ENCODE measurements at regions not wholly inside any gene's neighbourhood (a gene's known extent, or its start where the extent isn't known, plus 50 kb on each side); places are given as distances from the start of the nearest gene placed in this dataset.

GRCh38 chr12:88880051-88880450 is 299.8 kb upstream of the KITLG start:
- H3F3A ChIP-seq (ENCODE audit: low read length, unreplicated experiment) = no peaks in the 10 kb centered on the region
- no peaks in the 10 kb centered on the region for H4K20me1 ChIP-seq (ENCODE audit: low read length)
- H3K9me3 ChIP-seq (ENCODE audit: low read length) = no peaks in the 10 kb centered on the region
- ATAC-seq = no peak
- no peaks in the 10 kb centered on the region for H3K9me2 ChIP-seq (replicated peaks; ENCODE audit: low read length)
- no peak for DNase-seq
- no peak overlapping the region for H2AFZ ChIP-seq (ENCODE audit: low read length)
- BruUV-seq (replicated peaks) = no TSS peak
- no peak overlapping the region for H3K9ac ChIP-seq (ENCODE audit: low read length)
- no peak overlapping the region for H3K4me3 ChIP-seq (ENCODE audit: low read length)
- no peaks in the 10 kb centered on the region for H3K36me3 ChIP-seq (ENCODE audit: low read depth, low read length)
- TF ChIP-seq EZH2phosphoT487 (IDR thresholded peaks at IDR 0.05; ENCODE audit: borderline replicate concordance, low read length) (no peak), CTCF (conservative IDR thresholded peaks at IDR 0.05; ENCODE audit: low read depth, low read length) (no peak), EZH2 (IDR thresholded peaks at IDR 0.05; ENCODE audit: low read length, unreplicated experiment) (no peak)
- ChIA-PET CTCF (no interaction called here), POLR2A (ENCODE audit: unreplicated experiment) (no interaction called here)
- no peaks in the 10 kb centered on the region for H3K4me1 ChIP-seq (ENCODE audit: insufficient read depth, low read length)
- intact Hi-C loops (cut with micrococcal nuclease) = no loop called here
- no peaks in the 10 kb centered on the region for H3K79me2 ChIP-seq (ENCODE audit: low read length)
- H3K27ac ChIP-seq (ENCODE audit: low read length) = no peak overlapping the region
- no peak overlapping the region for H3K4me2 ChIP-seq (ENCODE audit: low read length)
- H3K27me3 ChIP-seq (ENCODE audit: low read length) = no peaks in the 10 kb centered on the region

- Histone ChIP-seq H3K4me1 (ENCODE audit: insufficient read depth, low read length) (no peaks in the 10 kb centered on the region), H3K9ac (ENCODE audit: low read length) (no peak overlapping the region), H3K4me3 (ENCODE audit: low read length) (no peak overlapping the region), H3K9me3 (ENCODE audit: low read length) (no peaks in the 10 kb centered on the region), H3K79me2 (ENCODE audit: low read length) (no peaks in the 10 kb centered on the region), H3K9me2 (replicated peaks; ENCODE audit: low read length) (no peaks in the 10 kb centered on the region), H3K36me3 (ENCODE audit: low read depth, low read length) (no peaks in the 10 kb centered on the region), H3F3A (ENCODE audit: low read length, unreplicated experiment) (no peaks in the 10 kb centered on the region), H3K27ac (ENCODE audit: low read length) (no peak overlapping the region), H3K27me3 (ENCODE audit: low read length) (no peaks in the 10 kb centered on the region), H3K4me2 (ENCODE audit: low read length) (no peak overlapping the region), H2AFZ (ENCODE audit: low read length) (no peak overlapping the region), H4K20me1 (ENCODE audit: low read length) (no peaks in the 10 kb centered on the region)
- CTCF ChIA-PET = no interaction called here
- intact Hi-C loops (cut with micrococcal nuclease) = no loop called here
- POLR2A ChIA-PET (ENCODE audit: unreplicated experiment) = no interaction called here
- DNase-seq (no peak), ATAC-seq (no peak)
- TF ChIP-seq CTCF (conservative IDR thresholded peaks at IDR 0.05; ENCODE audit: low read depth, low read length) = no peak
- TF ChIP-seq EZH2phosphoT487 (IDR thresholded peaks at IDR 0.05; ENCODE audit: borderline replicate concordance, low read length) = no peak
- no peak for TF ChIP-seq EZH2 (IDR thresholded peaks at IDR 0.05; ENCODE audit: low read length, unreplicated experiment)
- no TSS peak for BruUV-seq (replicated peaks)
Measured at GRCh38 chr12:88878295-88878694, 298.0 kb upstream of the KITLG start.

GRCh38 chr12:88876857-88877256 is 296.6 kb upstream of the KITLG start:
- no peaks in the 10 kb centered on the region for H4K20me1 ChIP-seq (ENCODE audit: low read length)
- H3K9ac ChIP-seq (ENCODE audit: low read length) = no peak overlapping the region
- peak; percentile 70 for DNase-seq
- H3K36me3 ChIP-seq (ENCODE audit: low read depth, low read length) = no peaks in the 10 kb centered on the region
- no peaks in the 10 kb centered on the region for H3K27me3 ChIP-seq (ENCODE audit: low read length)
- ChIA-PET CTCF (no interaction called here), POLR2A (ENCODE audit: unreplicated experiment) (no interaction called here)
- H3K9me2 ChIP-seq (replicated peaks; ENCODE audit: low read length) = no peaks in the 10 kb centered on the region
- no peaks in the 10 kb centered on the region for H3K79me2 ChIP-seq (ENCODE audit: low read length)
- H3K4me3 ChIP-seq (ENCODE audit: low read length) = no peak overlapping the region
- intact Hi-C loops (cut with micrococcal nuclease) = no loop called here
- H3F3A ChIP-seq (ENCODE audit: low read length, unreplicated experiment) = no peaks in the 10 kb centered on the region
- BruUV-seq (replicated peaks) = no TSS peak
- H3K4me2 ChIP-seq (ENCODE audit: low read length) = no peak overlapping the region
- H2AFZ ChIP-seq (ENCODE audit: low read length) = no peak overlapping the region
- peak; percentile 15; the same call in 1 of the 2 replicates for ATAC-seq
- H3K27ac ChIP-seq (ENCODE audit: low read length) = no peak overlapping the region
- H3K4me1 ChIP-seq (ENCODE audit: insufficient read depth, low read length) = no peaks in the 10 kb centered on the region
- no peak for TF ChIP-seq EZH2phosphoT487 (IDR thresholded peaks at IDR 0.05; ENCODE audit: borderline replicate concordance, low read length)
- TF ChIP-seq EZH2 (IDR thresholded peaks at IDR 0.05; ENCODE audit: low read length, unreplicated experiment) = no peak
- no peak for TF ChIP-seq CTCF (conservative IDR thresholded peaks at IDR 0.05; ENCODE audit: low read depth, low read length)
- no peaks in the 10 kb centered on the region for H3K9me3 ChIP-seq (ENCODE audit: low read length)
